NCI-H345 treated with DMSO at 0.1 percent for 48 hours (cell line): ENCODE measurements at regions not wholly inside any gene's neighbourhood (a gene's known extent, or its start where the extent isn't known, plus 50 kb on each side); places are given as distances from the start of the nearest gene placed in this dataset.

Experiments used
- DNase-seq: peaks from one replicate; lab custom pipeline; 2025; ENCODE audit not compliant: unreplicated experiment; lab: John Stamatoyannopoulos, UW

- DNase-seq = no peak
Measured at GRCh38 chr18:66150650-66151049, 399.8 kb downstream of the CDH7 start.

GRCh38 chr18:66143029-66143428 lies 392.2 kb downstream of the CDH7 start:
- DNase-seq = no peak

- no peak for DNase-seq
Measured at GRCh38 chr18:66141716-66142115, 390.9 kb downstream of the CDH7 start.

GRCh38 chr18:66138642-66139041 lies 387.8 kb downstream of the CDH7 start:
- DNase-seq = no peak

GRCh38 chr18:66136039-66136438 lies 385.2 kb downstream of the CDH7 start:
- no peak for DNase-seq

GRCh38 chr18:66129248-66129647 lies 378.4 kb downstream of the CDH7 start:
- no peak for DNase-seq

GRCh38 chr18:66126266-66126665 lies 375.5 kb downstream of the CDH7 start:
- no peak for DNase-seq

- no peak for DNase-seq
Measured at GRCh38 chr18:66124394-66124793, 373.6 kb downstream of the CDH7 start.

GRCh38 chr18:66119347-66119746 lies 368.5 kb downstream of the CDH7 start:
- DNase-seq = no peak

GRCh38 chr18:66111018-66111417 lies 360.2 kb downstream of the CDH7 start:
- no peak for DNase-seq

- no peak for DNase-seq
Measured at GRCh38 chr18:66110607-66111006, 359.8 kb downstream of the CDH7 start.

- no peak for DNase-seq
Measured at GRCh38 chr18:66109981-66110380, 359.2 kb downstream of the CDH7 start.

- DNase-seq = no peak
Measured at GRCh38 chr18:66107546-66107945, 356.7 kb downstream of the CDH7 start.

GRCh38 chr18:66105016-66105415 lies 354.2 kb downstream of the CDH7 start:
- no peak for DNase-seq

- DNase-seq = no peak
Measured at GRCh38 chr18:66103550-66103949, 352.7 kb downstream of the CDH7 start.

GRCh38 chr18:66083078-66083477 lies 332.3 kb downstream of the CDH7 start:
- DNase-seq = no peak

GRCh38 chr18:66078925-66079800 lies 328.4 kb downstream of the CDH7 start:
- no peak for DNase-seq

- no peak for DNase-seq
Measured at GRCh38 chr18:66077066-66077465, 326.3 kb downstream of the CDH7 start.

- DNase-seq = no peak
Measured at GRCh38 chr18:66066191-66066590, 315.4 kb downstream of the CDH7 start.

GRCh38 chr18:66048406-66048805 lies 297.6 kb downstream of the CDH7 start:
- DNase-seq = no peak

GRCh38 chr18:66046032-66046602 lies 295.3 kb downstream of the CDH7 start:
- no peak for DNase-seq

GRCh38 chr18:66043009-66043408 lies 292.2 kb downstream of the CDH7 start:
- DNase-seq = no peak

GRCh38 chr18:66013969-66014368 lies 263.2 kb downstream of the CDH7 start:
- no peak for DNase-seq
